ENCODE measurements at regions not wholly inside any gene's neighbourhood (a gene's known extent, or its start where the extent isn't known, plus 50 kb on each side); places are given as distances from the start of the nearest gene placed in this dataset.
A peak's percentile ranks its signal among the peaks of the same experiment; 100 is the strongest.

GRCh38 chr20:33908336-33908735, 85.4 kb upstream of the RALY start:
- no peak for ATAC-seq (replicated peaks)
- Mint-ChIP-seq H3K4me3 (no peak overlapping the region), H3K27ac (no peak overlapping the region), H3K27me3 (peaks cover 12% of the 10 kb centered on the region), H3K9me3 (no peaks in the 10 kb centered on the region), H3K4me1 (no peaks in the 10 kb centered on the region), H3K36me3 (ENCODE audit: low read depth) (no peaks in the 10 kb centered on the region)

DNA sequence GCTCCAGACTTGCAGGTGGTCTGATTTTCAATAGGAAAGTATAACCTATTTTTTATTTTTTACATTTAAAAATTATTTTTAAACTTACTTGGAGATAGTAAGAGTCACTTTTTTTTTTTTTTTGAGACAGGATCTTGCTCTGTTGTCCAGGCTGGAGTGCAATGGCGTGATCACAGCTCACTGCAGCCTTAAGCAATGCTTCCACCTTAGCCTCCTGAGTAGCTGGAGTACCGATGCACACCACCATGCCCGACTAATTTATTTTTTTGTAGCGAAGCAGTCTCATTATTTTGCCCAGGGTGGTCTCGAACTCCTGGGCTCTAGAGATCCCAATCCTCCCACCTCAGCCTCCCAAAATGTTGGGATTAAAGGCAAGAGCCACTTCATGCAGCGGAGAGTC, 84.8 kb upstream of the RALY start:
- H3K27me3 Mint-ChIP-seq, result peaks cover 12% of the 10 kb centered on the region
- no peak for ATAC-seq (replicated peaks)
- H3K4me1 Mint-ChIP-seq, result no peaks in the 10 kb centered on the region
- no peak overlapping the region for H3K4me3 Mint-ChIP-seq
- H3K9me3 Mint-ChIP-seq, result no peaks in the 10 kb centered on the region
- no peaks in the 10 kb centered on the region for H3K36me3 Mint-ChIP-seq (ENCODE audit: low read depth)
- no peak overlapping the region for H3K27ac Mint-ChIP-seq

GRCh38 chr20:33909331-33909921, 84.3 kb upstream of the RALY start:
- ATAC-seq (replicated peaks), result no peak
- Mint-ChIP-seq H3K9me3 (no peaks in the 10 kb centered on the region), H3K4me3 (no peak overlapping the region), H3K27ac (no peak overlapping the region), H3K4me1 (no peaks in the 10 kb centered on the region), H3K27me3 (peaks cover 12% of the 10 kb centered on the region), H3K36me3 (ENCODE audit: low read depth) (no peaks in the 10 kb centered on the region)

DNA sequence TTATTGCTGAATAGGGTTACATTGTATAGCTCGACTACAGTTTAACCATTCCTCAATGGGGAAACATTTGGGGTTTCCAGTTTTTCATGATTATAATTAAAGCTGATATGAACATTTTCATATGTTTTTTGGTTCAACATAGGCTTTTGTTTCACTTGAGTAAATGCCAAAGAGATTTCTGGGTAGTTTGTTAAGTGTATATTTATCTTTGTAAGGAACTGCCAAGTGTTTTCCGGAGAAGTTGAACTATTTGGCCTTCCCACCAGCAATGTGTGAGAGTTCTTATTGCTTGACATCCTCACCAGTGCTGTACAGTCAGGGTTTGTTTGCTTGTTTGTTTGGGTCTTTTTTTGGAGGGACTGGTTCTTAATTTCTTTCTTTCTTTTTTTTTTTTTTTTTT, 83.7 kb upstream of the RALY start:
- H3K27me3 Mint-ChIP-seq, result peaks cover 8% of the 10 kb centered on the region
- ATAC-seq (replicated peaks), result no peak
- H3K4me1 Mint-ChIP-seq, result no peaks in the 10 kb centered on the region
- H3K4me3 Mint-ChIP-seq, result no peak overlapping the region
- no peaks in the 10 kb centered on the region for H3K36me3 Mint-ChIP-seq (ENCODE audit: low read depth)
- no peak overlapping the region for H3K27ac Mint-ChIP-seq
- H3K9me3 Mint-ChIP-seq, result no peaks in the 10 kb centered on the region

- Mint-ChIP-seq H3K27ac (no peak overlapping the region), H3K4me1 (no peaks in the 10 kb centered on the region)
- ATAC-seq (replicated peaks), result no peak
These were observed 83.0 kb upstream of the RALY start for GRCh38 chr20:33910529-33911327.

DNA sequence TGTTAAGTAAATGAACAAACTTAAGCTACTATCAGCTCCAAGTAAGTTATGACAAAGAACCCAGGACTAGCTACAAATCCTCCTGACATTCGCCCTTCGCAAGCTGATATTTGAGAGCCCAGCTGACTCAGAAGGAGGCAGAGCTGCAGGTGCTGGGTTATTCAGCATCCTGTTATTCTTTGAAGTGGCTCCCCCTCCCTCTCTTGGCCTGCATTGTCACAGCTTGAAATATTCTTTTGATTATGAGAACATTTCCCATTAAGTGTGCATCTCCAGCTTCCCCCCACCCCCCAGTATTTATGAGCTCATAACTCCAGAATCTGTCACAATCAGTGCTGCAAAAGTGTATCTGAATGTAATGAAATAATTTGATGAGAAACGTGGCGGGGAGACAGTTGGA, 78.8 kb upstream of the RALY start:
- Mint-ChIP-seq H3K27ac (no peak overlapping the region), H3K27me3 (peaks cover 4% of the 10 kb centered on the region)
- ATAC-seq (replicated peaks), result peak; percentile 78

More at GRCh38 chr20:33910529-33911327, 83.0 kb upstream of the RALY start:
- H3K27me3 Mint-ChIP-seq, result peaks cover 8% of the 10 kb centered on the region
- no peaks in the 10 kb centered on the region for H3K9me3 Mint-ChIP-seq
- no peaks in the 10 kb centered on the region for H3K36me3 Mint-ChIP-seq (ENCODE audit: low read depth)
- H3K4me3 Mint-ChIP-seq, result no peak overlapping the region

DNA sequence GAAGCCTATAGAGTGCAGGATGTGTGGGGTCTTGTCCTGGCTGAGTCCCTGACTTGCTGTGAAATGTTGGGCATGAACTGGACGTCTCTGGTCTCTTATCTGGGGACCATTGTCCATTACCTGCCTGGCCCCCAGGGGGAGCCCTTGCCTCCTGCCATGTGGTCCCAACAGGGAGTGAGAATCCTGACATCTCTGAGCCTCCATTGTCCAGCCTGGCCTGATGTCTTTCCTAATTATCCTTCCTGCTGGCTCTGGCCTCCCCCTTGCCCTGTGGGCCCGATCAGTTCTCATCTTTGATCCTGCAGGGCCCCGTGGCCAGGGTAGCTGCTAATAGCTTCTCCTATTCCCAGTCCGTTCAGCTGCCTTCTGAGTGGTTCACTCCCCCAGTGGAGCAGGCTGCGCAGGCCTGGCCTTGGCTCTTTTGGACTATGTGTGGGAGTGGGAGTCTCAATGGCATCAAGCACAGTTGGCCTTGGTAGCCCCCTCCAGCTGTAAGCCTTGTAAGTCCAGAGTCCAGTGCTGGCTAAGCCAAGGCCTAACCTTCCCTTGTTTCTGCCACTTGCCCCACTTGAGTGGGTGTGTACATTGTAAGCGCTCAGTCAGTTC, 77.9 kb upstream of the RALY start:
- no peaks in the 10 kb centered on the region for H3K4me1 Mint-ChIP-seq
- no peaks in the 10 kb centered on the region for H3K9me3 Mint-ChIP-seq
- peak; percentile 75 for ATAC-seq (replicated peaks)
- H3K27ac Mint-ChIP-seq, result no peak overlapping the region
- no peaks in the 10 kb centered on the region for H3K36me3 Mint-ChIP-seq (ENCODE audit: low read depth)
- H3K4me3 Mint-ChIP-seq, result no peak overlapping the region
- peaks cover 4% of the 10 kb centered on the region for H3K27me3 Mint-ChIP-seq

More for the DNA sequence above, 78.8 kb upstream of the RALY start:
- no peaks in the 10 kb centered on the region for H3K4me1 Mint-ChIP-seq
- H3K4me3 Mint-ChIP-seq, result no peak overlapping the region
- H3K36me3 Mint-ChIP-seq (ENCODE audit: low read depth), result no peaks in the 10 kb centered on the region
- H3K9me3 Mint-ChIP-seq, result no peaks in the 10 kb centered on the region

- H3K4me3 Mint-ChIP-seq, result no peak overlapping the region
- peaks cover 4% of the 10 kb centered on the region for H3K27me3 Mint-ChIP-seq
- no peaks in the 10 kb centered on the region for H3K4me1 Mint-ChIP-seq
- H3K27ac Mint-ChIP-seq, result no peak overlapping the region
- no peaks in the 10 kb centered on the region for H3K36me3 Mint-ChIP-seq (ENCODE audit: low read depth)
- no peaks in the 10 kb centered on the region for H3K9me3 Mint-ChIP-seq
- ATAC-seq (replicated peaks), result no peak
These were observed 76.9 kb upstream of the RALY start for GRCh38 chr20:33916768-33917167.

- H3K9me3 Mint-ChIP-seq, result no peaks in the 10 kb centered on the region
- no peak for ATAC-seq (replicated peaks)
These were observed 75.7 kb upstream of the RALY start for GRCh38 chr20:33917831-33918525.

GRCh38 chr20:33918662-33919061, 75.0 kb upstream of the RALY start:
- no peak for ATAC-seq (replicated peaks)
- Mint-ChIP-seq H3K4me1 (no peaks in the 10 kb centered on the region), H3K9me3 (no peaks in the 10 kb centered on the region)

More at GRCh38 chr20:33917831-33918525, 75.7 kb upstream of the RALY start:
- no peak overlapping the region for H3K27ac Mint-ChIP-seq
- no peaks in the 10 kb centered on the region for H3K27me3 Mint-ChIP-seq
- H3K36me3 Mint-ChIP-seq (ENCODE audit: low read depth), result no peaks in the 10 kb centered on the region
- no peaks in the 10 kb centered on the region for H3K4me1 Mint-ChIP-seq
- no peak overlapping the region for H3K4me3 Mint-ChIP-seq

GRCh38 chr20:33919653-33920052, 74.1 kb upstream of the RALY start:
- ATAC-seq (replicated peaks), result no peak
- no peak overlapping the region for H3K4me3 Mint-ChIP-seq
- H3K9me3 Mint-ChIP-seq, result no peaks in the 10 kb centered on the region
- no peaks in the 10 kb centered on the region for H3K4me1 Mint-ChIP-seq
- H3K27me3 Mint-ChIP-seq, result no peaks in the 10 kb centered on the region
- H3K36me3 Mint-ChIP-seq (ENCODE audit: low read depth), result no peaks in the 10 kb centered on the region
- H3K27ac Mint-ChIP-seq, result no peak overlapping the region

More at GRCh38 chr20:33918662-33919061, 75.0 kb upstream of the RALY start:
- Mint-ChIP-seq H3K4me3 (no peak overlapping the region), H3K27me3 (no peaks in the 10 kb centered on the region), H3K36me3 (ENCODE audit: low read depth) (no peaks in the 10 kb centered on the region), H3K27ac (no peak overlapping the region)

DNA sequence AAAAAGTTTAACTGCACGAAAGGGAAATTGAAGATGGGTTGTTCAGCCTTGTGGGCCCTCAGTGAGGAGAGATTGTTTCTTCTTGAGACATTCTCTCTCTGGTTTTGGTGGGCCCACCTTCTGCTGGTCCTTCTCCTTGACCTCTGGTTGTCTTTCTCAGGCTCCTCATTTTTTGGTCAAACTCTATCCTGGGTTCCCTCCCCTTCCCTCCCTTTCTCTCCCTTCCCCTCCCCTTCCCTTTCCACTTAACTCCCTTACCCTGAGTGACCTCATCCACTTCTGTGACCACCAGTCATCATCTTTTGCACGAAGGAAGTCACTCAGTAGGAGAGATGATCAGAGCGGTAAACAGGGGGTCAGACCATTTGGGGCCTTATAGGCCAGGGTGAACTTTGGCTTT, 71.5 kb upstream of the RALY start:
- H3K27me3 Mint-ChIP-seq, result no peaks in the 10 kb centered on the region
- no peak for ATAC-seq (replicated peaks)
- no peaks in the 10 kb centered on the region for H3K4me1 Mint-ChIP-seq
- H3K4me3 Mint-ChIP-seq, result no peak overlapping the region
- H3K27ac Mint-ChIP-seq, result no peak overlapping the region
- no peaks in the 10 kb centered on the region for H3K9me3 Mint-ChIP-seq
- no peaks in the 10 kb centered on the region for H3K36me3 Mint-ChIP-seq (ENCODE audit: low read depth)

DNA sequence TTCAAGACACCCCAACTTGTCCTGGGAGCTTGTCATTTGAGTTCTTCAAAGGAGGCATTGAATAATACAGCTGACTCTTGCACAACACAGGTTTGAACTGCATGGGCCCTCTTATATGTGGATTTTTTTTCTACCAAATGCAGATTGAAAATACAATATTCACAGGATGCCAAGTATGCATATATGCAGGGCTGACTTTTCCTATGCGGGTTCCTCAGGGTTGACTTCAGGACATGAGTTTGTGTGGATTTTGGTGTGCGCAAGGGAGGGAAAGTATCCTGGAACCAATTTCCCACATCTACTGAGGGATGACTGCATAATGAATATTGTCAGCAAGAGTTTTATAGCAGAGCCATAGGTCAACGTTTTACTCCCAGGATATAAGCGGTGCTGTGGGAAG, 70.0 kb upstream of the RALY start:
- H3K4me1 Mint-ChIP-seq, result no peaks in the 10 kb centered on the region
- H3K27ac Mint-ChIP-seq, result no peak overlapping the region
- no peaks in the 10 kb centered on the region for H3K36me3 Mint-ChIP-seq (ENCODE audit: low read depth)
- H3K4me3 Mint-ChIP-seq, result no peak overlapping the region
- H3K9me3 Mint-ChIP-seq, result no peaks in the 10 kb centered on the region
- no peaks in the 10 kb centered on the region for H3K27me3 Mint-ChIP-seq
- no peak for ATAC-seq (replicated peaks)

DNA sequence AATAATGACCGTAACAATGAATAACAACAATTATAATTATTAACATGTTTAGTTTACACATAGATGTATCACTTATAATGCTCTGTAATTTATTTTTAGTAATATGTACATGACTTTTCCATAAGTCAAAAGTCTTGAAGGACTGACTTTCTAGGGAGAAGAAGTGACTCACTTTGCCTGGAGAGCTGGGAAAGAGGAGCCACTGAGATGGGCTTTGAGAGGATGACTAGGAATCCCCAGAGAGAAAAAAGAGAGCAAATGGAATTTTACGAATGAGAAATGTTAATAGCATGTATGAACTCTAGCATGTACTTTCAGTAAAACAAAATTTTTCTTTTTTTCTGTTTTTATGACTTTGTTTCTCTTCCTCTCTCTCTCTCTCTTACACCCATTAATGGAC, 67.8 kb upstream of the RALY start:
- Mint-ChIP-seq H3K36me3 (ENCODE audit: low read depth) (no peaks in the 10 kb centered on the region), H3K9me3 (no peaks in the 10 kb centered on the region), H3K27ac (no peak overlapping the region), H3K27me3 (no peaks in the 10 kb centered on the region), H3K4me1 (no peaks in the 10 kb centered on the region), H3K4me3 (no peak overlapping the region)
- ATAC-seq (replicated peaks), result no peak

Measured in activated T-helper 17 cell treated with anti-CD3 and anti-CD28 coated beads, Interleukin-2, amount 50 U/mL, for 72 hours (primary cell).